Activated CD4-positive, alpha-beta T cell treated with anti-CD3 and anti-CD28 coated beads, Interleukin-2, amount 50 U/mL, for 24 hours (primary cell): ENCODE measurements at regions not wholly inside any gene's neighbourhood (a gene's known extent, or its start where the extent isn't known, plus 50 kb on each side); places are given as distances from the start of the nearest gene placed in this dataset.

Source experiments
- DNase-seq, 2 donors: peaks; one replicate each; pipeline ENCODE4 v3.0.0-alpha.2; 2020; ENCODE audit warnings: low read depth in 1 of 2, low spot score in 1 of 2

- DNase-seq, result no peak
These were observed 109.5 kb downstream of the SP3 start for GRCh38 chr2:173855661-173856060.
